CD14-positive monocyte (primary cell): ENCODE measurements at regions not wholly inside any gene's neighbourhood (a gene's known extent, or its start where the extent isn't known, plus 50 kb on each side); places are given as distances from the start of the nearest gene placed in this dataset.

Experiments used
- DNase-seq, 3 donors: peaks; one replicate each; pipeline ENCODE4 v3.0.0-alpha.2; 2011 to 2022
- H2AFZ ChIP-seq: 2 replicates; pipeline ENCODE4 v1.6.0; 2012; ENCODE audit warnings: mild to moderate bottlenecking, low read depth, low read length, inconsistent platforms; ENCODE audit not compliant: insufficient read depth, poor library complexity, severe bottlenecking
- H3K27ac ChIP-seq, 2 donors: 1 replicate in 1 of 2; 2 replicates in 1 of 2; pipeline ENCODE4 v1.5.1; 2012 to 2013; ENCODE audit warnings: low read length in 2 of 2, control low read depth in 1 of 2, inconsistent platforms in 1 of 2, low read depth in 1 of 2, mild to moderate bottlenecking in 1 of 2
- H3K27me3 ChIP-seq, 2 donors: one replicate each; pipeline versions ENCODE4 v1.6.0 to v1.6.1; 2011 to 2013; ENCODE audit warnings: low read length in 2 of 2; ENCODE audit not compliant: control insufficient read depth in 2 of 2, insufficient read depth in 2 of 2
- H3K36me3 ChIP-seq, 2 donors: replicated peaks in 1 of 2; 1 replicate in 1 of 2; 2 replicates in 1 of 2; pipeline versions ENCODE4 v1.5.1 to v1.6.1; 2012 to 2013; ENCODE audit warnings: low read length in 2 of 2, control low read depth in 1 of 2, inconsistent platforms in 1 of 2, mild to moderate bottlenecking in 1 of 2; ENCODE audit not compliant: insufficient read depth in 2 of 2, control insufficient read depth in 1 of 2
- H3K4me1 ChIP-seq, 2 donors: 1 replicate in 1 of 2; 2 replicates in 1 of 2; pipeline versions ENCODE4 v1.5.1 to v1.6.1; 2012 to 2013; ENCODE audit warnings: low read length in 2 of 2, control low read depth in 1 of 2, inconsistent platforms in 1 of 2, mild to moderate bottlenecking in 1 of 2, moderate library complexity in 1 of 2; ENCODE audit not compliant: insufficient read depth in 2 of 2, control insufficient read depth in 1 of 2
- H3K4me2 ChIP-seq: replicated peaks from 2 replicates; pipeline ENCODE3; 2012; ENCODE audit warnings: low read length, moderate library complexity, mild to moderate bottlenecking; ENCODE audit not compliant: poor library complexity, severe bottlenecking; ENCODE audit errors: extremely low read depth
- H3K4me3 ChIP-seq, 3 experiments: fragments of 200-600 bp in 1 of 3; sonication (generic) in 1 of 3; replicated peaks in 1 of 3; 1 replicate in 2 of 3; 2 replicates in 1 of 3; pipeline ENCODE4 v1.5.1; 2011 to 2013; ENCODE audit warnings: low read length in 3 of 3, mild to moderate bottlenecking in 3 of 3, control low read depth in 2 of 3, low read depth in 2 of 3, inconsistent platforms in 1 of 3, moderate library complexity in 1 of 3
- H3K79me2 ChIP-seq: 2 replicates; pipeline ENCODE4 v1.6.0; 2012; ENCODE audit warnings: mild to moderate bottlenecking, control low read depth, inconsistent platforms, low read length, moderate library complexity; ENCODE audit not compliant: insufficient read depth
- H3K9ac ChIP-seq: 2 replicates; pipeline ENCODE4 v1.6.0; 2017; ENCODE audit warnings: low read length, mild to moderate bottlenecking; ENCODE audit not compliant: insufficient read depth, poor library complexity, severe bottlenecking
- H3K9me3 ChIP-seq, 2 donors: replicated peaks in 1 of 2; 1 replicate in 1 of 2; 2 replicates in 1 of 2; pipeline versions ENCODE4 v1.5.1 to v1.6.1; 2012 to 2013; ENCODE audit warnings: low read length in 2 of 2, control low read depth in 1 of 2; ENCODE audit not compliant: control insufficient read depth in 1 of 2, insufficient read depth in 1 of 2
- H4K20me1 ChIP-seq: 2 replicates; pipeline ENCODE4 v1.6.0; 2012; ENCODE audit warnings: mild to moderate bottlenecking, low read length, control low read depth, moderate library complexity; ENCODE audit not compliant: insufficient read depth
- H3K27ac Mint-ChIP-seq, 7 donors: one replicate each; pipeline ENCODE4 v1.8.0; 2020; ENCODE audit warnings: mild to moderate bottlenecking in 7 of 7, mixed read lengths in 7 of 7, moderate library complexity in 6 of 7, inconsistent platforms in 2 of 7
- H3K27me3 Mint-ChIP-seq, 3 donors: one replicate each; pipeline ENCODE4 v1.8.0; 2021 to 2022; ENCODE audit warnings: low read depth in 3 of 3, mild to moderate bottlenecking in 3 of 3, mixed read lengths in 3 of 3, moderate library complexity in 3 of 3, inconsistent platforms in 1 of 3
- H3K36me3 Mint-ChIP-seq, 2 donors: one replicate each; pipeline ENCODE4 v1.8.0; 2020; ENCODE audit warnings: mixed read lengths in 2 of 2, inconsistent platforms in 1 of 2, mild to moderate bottlenecking in 1 of 2
- H3K4me1 Mint-ChIP-seq: one replicate; pipeline ENCODE4 v1.8.0; 2020; ENCODE audit warnings: mild to moderate bottlenecking, mixed read lengths
- H3K4me3 Mint-ChIP-seq, 2 donors: one replicate each; pipeline ENCODE4 v1.8.0; 2020; ENCODE audit warnings: mild to moderate bottlenecking in 2 of 2, mixed read lengths in 2 of 2, moderate library complexity in 1 of 2
- H3K9me3 Mint-ChIP-seq, 7 donors: one replicate each; pipeline ENCODE4 v1.8.0; 2020 to 2022; ENCODE audit warnings: mixed read lengths in 7 of 7, mild to moderate bottlenecking in 6 of 7, moderate library complexity in 6 of 7, inconsistent platforms in 2 of 7
- CTCF ChIP-seq: fragments of 200-600 bp; IDR thresholded peaks from one replicate; pipeline ENCODE4 v1.8.0; 2022; ENCODE audit warnings: antibody characterized with exemption, mild to moderate bottlenecking
- WGBS: methylation state at CpG from one replicate; pipeline ENCODE4 v1.1.5; 2013; ENCODE audit warnings: missing lambda C conversion rate; ENCODE audit not compliant: insufficient coverage; 5-methylcytosine and 5-hydroxymethylcytosine counted together
- intact Hi-C, 2 donors: fragments of 100-400 bp; cut with micrococcal nuclease; formaldehyde crosslinking; loops; one replicate each; pipeline versions ENCODE4 v1.15.0 to v1.15.1; 2023

DNA sequence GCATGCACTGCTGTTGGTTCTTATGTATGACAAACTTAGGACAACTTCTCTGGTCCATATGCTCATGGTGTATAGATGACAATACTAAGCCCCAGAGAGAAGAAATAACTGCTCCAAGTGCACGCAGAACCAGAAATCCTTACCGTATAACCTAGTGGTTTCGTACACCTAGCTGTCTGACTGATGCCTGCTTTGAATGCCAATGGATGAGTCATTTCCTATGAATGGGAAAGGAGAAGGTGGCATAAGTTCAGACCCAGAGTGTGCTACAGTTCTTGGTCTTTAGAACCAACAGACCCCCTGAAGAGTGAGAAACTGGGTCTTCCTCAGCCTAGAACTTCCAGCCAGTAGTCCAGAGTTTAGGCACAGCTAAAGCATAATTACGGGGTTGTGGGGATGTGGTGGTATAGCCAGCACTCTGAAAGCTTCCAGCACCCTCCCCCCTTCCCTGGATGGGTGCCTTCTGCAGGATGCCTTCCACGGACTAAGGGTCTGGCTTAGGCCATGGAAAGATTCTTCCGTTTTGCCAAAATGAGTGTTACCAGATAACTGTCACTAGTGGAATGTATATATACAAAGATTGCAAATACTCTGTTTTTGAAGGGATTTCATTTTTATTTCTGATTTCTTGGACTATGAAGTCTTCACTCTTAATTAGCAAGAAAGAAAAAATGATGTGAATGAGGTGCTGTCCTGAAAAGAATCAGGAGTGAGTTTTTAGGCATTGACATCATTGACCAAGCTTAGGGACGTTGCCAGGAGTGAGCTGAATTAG lies 84.6 kb upstream of the PACRGL start:
- Histone ChIP-seq H3K4me1 (peaks cover 13 to 16% of the 10 kb centered on the region in 2 donors), H3K4me2 (no peak overlapping the region), H3K4me3 (no peak overlapping the region), H4K20me1 (no peaks in the 10 kb centered on the region), H3K9ac (no peak overlapping the region), H3K9me3 (no peaks in the 10 kb centered on the region), H3K27ac (no peak overlapping the region), H3K79me2 (no peaks in the 10 kb centered on the region), H3K27me3 (peaks cover 0 to 1% of the 10 kb centered on the region in 2 donors), H3K36me3 (no peaks in the 10 kb centered on the region), H2AFZ (no peak overlapping the region)
- Mint-ChIP-seq H3K4me1 (peaks cover 18% of the 10 kb centered on the region), H3K9me3 (no peaks in the 10 kb centered on the region), H3K4me3 (no peak overlapping the region), H3K27me3 (peaks cover 0 to 3% (median 2%) of the 10 kb centered on the region in 3 donors), H3K27ac (no peak overlapping the region), H3K36me3 (no peaks in the 10 kb centered on the region)
- intact Hi-C loops: no loop called here
- no peak for DNase-seq
- WGBS: 83% methylated on average over 4 of the region's 7 CpGs
- TF ChIP-seq CTCF: no peak

DNA sequence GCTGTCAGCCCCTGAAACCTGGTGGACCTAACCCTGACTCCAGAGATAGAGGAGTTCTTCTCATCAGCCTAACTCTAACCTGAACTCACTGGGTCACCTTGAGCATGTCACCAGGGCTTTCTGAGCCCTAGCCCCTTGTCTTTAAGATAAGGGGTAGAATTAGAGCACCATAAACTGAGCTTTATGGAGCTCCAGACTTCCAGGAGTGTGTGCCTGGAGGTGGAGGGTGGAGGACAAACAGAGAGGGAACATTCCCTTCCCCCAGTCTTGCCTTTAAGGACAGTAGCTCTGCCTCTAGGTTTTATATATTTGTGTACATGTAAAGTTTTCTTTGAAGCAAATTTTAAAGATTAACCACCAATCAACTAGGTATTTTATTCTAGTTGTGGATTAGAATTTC lies 83.9 kb upstream of the PACRGL start:
- no peaks in the 10 kb centered on the region for H4K20me1 ChIP-seq
- Mint-ChIP-seq H3K9me3 (no peaks in the 10 kb centered on the region), H3K27ac (no peak overlapping the region), H3K36me3 (no peaks in the 10 kb centered on the region), H3K27me3 (peaks cover 0 to 3% (median 2%) of the 10 kb centered on the region in 3 donors), H3K4me1 (peaks cover 19% of the 10 kb centered on the region), H3K4me3 (no peak overlapping the region)
- H3K27me3 ChIP-seq: no peaks in the 10 kb centered on the region
- intact Hi-C loops: no loop called here
- H3K79me2 ChIP-seq: no peaks in the 10 kb centered on the region
- no peak for DNase-seq
- no peak overlapping the region for H3K4me2 ChIP-seq
- H3K9me3 ChIP-seq: no peaks in the 10 kb centered on the region
- H3K4me1 ChIP-seq: peaks cover 15 to 18% of the 10 kb centered on the region in 2 donors
- no peak overlapping the region for H3K27ac ChIP-seq
- H3K4me3 ChIP-seq: no peak overlapping the region
- no peaks in the 10 kb centered on the region for H3K36me3 ChIP-seq
- no peak for TF ChIP-seq CTCF
- no peak overlapping the region for H3K9ac ChIP-seq
- no peak overlapping the region for H2AFZ ChIP-seq
